ENCODE measurements at regions not wholly inside any gene's neighbourhood (a gene's known extent, or its start where the extent isn't known, plus 50 kb on each side); places are given as distances from the start of the nearest gene placed in this dataset.
"Not testable (repeated sequence)": the region's sequence is repeated elsewhere in the genome, so short reads cannot be mapped to it uniquely, and the experiment has no call there.

GRCh38 chr13:105847527-105848291 is 687.8 kb downstream of the EFNB2 start:
- DNase-seq (ENCODE audit: low read depth) = no peak

- no peak for DNase-seq (ENCODE audit: low read depth)
Measured at GRCh38 chr13:105846923-105847322, 688.5 kb downstream of the EFNB2 start.

- DNase-seq (ENCODE audit: low read depth) = no peak
Measured at GRCh38 chr13:105841286-105841685, 694.2 kb downstream of the EFNB2 start.

- DNase-seq (ENCODE audit: low read depth) = no peak
Measured at GRCh38 chr13:105838231-105838630, 697.2 kb downstream of the EFNB2 start.

GRCh38 chr13:105837295-105837694 is 698.2 kb downstream of the EFNB2 start:
- not testable (repeated sequence) for DNase-seq (ENCODE audit: low read depth)

- DNase-seq (ENCODE audit: low read depth) = no peak
Measured at GRCh38 chr13:105830821-105831220, 704.6 kb downstream of the EFNB2 start.

GRCh38 chr13:105827111-105827809 is 708.2 kb downstream of the EFNB2 start:
- no peak for DNase-seq (ENCODE audit: low read depth)

- DNase-seq (ENCODE audit: low read depth) = no peak
Measured at GRCh38 chr13:105825071-105825470, 710.4 kb downstream of the EFNB2 start.

- DNase-seq (ENCODE audit: low read depth) = no peak
Measured at GRCh38 chr13:105821337-105821736, 714.1 kb downstream of the EFNB2 start.

GRCh38 chr13:105820415-105820814 is 715.0 kb downstream of the EFNB2 start:
- no peak for DNase-seq (ENCODE audit: low read depth)

- DNase-seq (ENCODE audit: low read depth) = no peak
Measured at GRCh38 chr13:105817498-105817897, 718.0 kb downstream of the EFNB2 start.

- no peak for DNase-seq (ENCODE audit: low read depth)
Measured at GRCh38 chr13:105816994-105817393, 718.5 kb downstream of the EFNB2 start.

GRCh38 chr13:105814902-105815250 is 720.6 kb downstream of the EFNB2 start:
- no peak for DNase-seq (ENCODE audit: low read depth)

- DNase-seq (ENCODE audit: low read depth) = no peak
Measured at GRCh38 chr13:105814219-105814901, 721.1 kb downstream of the EFNB2 start.

GRCh38 chr13:105806628-105806920 is 728.9 kb downstream of the EFNB2 start:
- no peak for DNase-seq (ENCODE audit: low read depth)

GRCh38 chr13:105805892-105806627 is 729.4 kb downstream of the EFNB2 start:
- DNase-seq (ENCODE audit: low read depth) = no peak

GRCh38 chr13:105804561-105805190 is 730.8 kb downstream of the EFNB2 start:
- no peak for DNase-seq (ENCODE audit: low read depth)

- DNase-seq (ENCODE audit: low read depth) = no peak
Measured at GRCh38 chr13:105799155-105799554, 736.3 kb downstream of the EFNB2 start.

- DNase-seq (ENCODE audit: low read depth) = no peak
Measured at GRCh38 chr13:105798541-105798940, 736.9 kb downstream of the EFNB2 start.

GRCh38 chr13:105796081-105796480 is 739.4 kb downstream of the EFNB2 start:
- no peak for DNase-seq (ENCODE audit: low read depth)

GRCh38 chr13:105790923-105791322 is 744.5 kb downstream of the EFNB2 start:
- no peak for DNase-seq (ENCODE audit: low read depth)

- DNase-seq (ENCODE audit: low read depth) = no peak
Measured at GRCh38 chr13:105788530-105788929, 746.9 kb downstream of the EFNB2 start.

All from stimulated activated CD8-positive, alpha-beta memory T cell treated with anti-CD3 and anti-CD28 coated beads, Interleukin-7, amount 100 ng/mL, for 24 hours (primary cell).